Astrocyte of the cerebellum (primary cell): ENCODE measurements at regions not wholly inside any gene's neighbourhood (a gene's known extent, or its start where the extent isn't known, plus 50 kb on each side); places are given as distances from the start of the nearest gene placed in this dataset.
"Not testable (repeated sequence)": the region's sequence is repeated elsewhere in the genome, so short reads cannot be mapped to it uniquely, and the experiment has no call there.

ENCODE experiments used
- DNase-seq: peaks from one replicate; pipeline ENCODE4 v3.0.0-alpha.2; 2011; ENCODE audit warnings: low read depth
- H3K4me3 ChIP-seq: 2 replicates; pipeline ENCODE4 v1.5.1; 2011; ENCODE audit warnings: mild to moderate bottlenecking, low read depth, low read length, moderate library complexity
- CTCF ChIP-seq: IDR thresholded peaks from 2 replicates; pipeline ENCODE4 v1.5.1; 2012; ENCODE audit warnings: low read length, low read depth, moderate library complexity, mild to moderate bottlenecking; ENCODE audit errors: missing control alignments
- in situ Hi-C: cut with HindIII; loops from 2 replicates; pipeline ENCODE4 v1.10.0; 2017; ENCODE audit warnings: low sequenced_read_pairs

GRCh38 chr7:53229202-53229601 is 193.8 kb downstream of the POM121L12 start:
- H3K4me3 ChIP-seq = no peak overlapping the region
- in situ Hi-C loops = no loop called here
- TF ChIP-seq CTCF = no peak
- no peak for DNase-seq

- no peak overlapping the region for H3K4me3 ChIP-seq
- no peak for TF ChIP-seq CTCF
- no peak for DNase-seq
- in situ Hi-C loops = no loop called here
These were observed 202.0 kb downstream of the POM121L12 start for GRCh38 chr7:53237344-53237913.

GRCh38 chr7:53238021-53238605 is 202.7 kb downstream of the POM121L12 start:
- no peak for TF ChIP-seq CTCF
- in situ Hi-C loops = no loop called here
- no peak overlapping the region for H3K4me3 ChIP-seq
- no peak for DNase-seq

- in situ Hi-C loops, H3K4me3 ChIP-seq, DNase-seq: not testable (repeated sequence)
These were observed 203.7 kb downstream of the POM121L12 start for GRCh38 chr7:53239151-53239550.

GRCh38 chr7:53245721-53246120 is 210.3 kb downstream of the POM121L12 start:
- H3K4me3 ChIP-seq = no peak overlapping the region
- no peak for DNase-seq
- TF ChIP-seq CTCF = no peak
- in situ Hi-C loops = no loop called here

GRCh38 chr7:53246957-53247356 is 211.5 kb downstream of the POM121L12 start:
- TF ChIP-seq CTCF = no peak
- no peak overlapping the region for H3K4me3 ChIP-seq
- no peak for DNase-seq
- in situ Hi-C loops = no loop called here

- in situ Hi-C loops = no loop called here
- DNase-seq = no peak
- TF ChIP-seq CTCF = no peak
- no peak overlapping the region for H3K4me3 ChIP-seq
These were observed 217.1 kb downstream of the POM121L12 start for GRCh38 chr7:53252539-53252938.
